ENCODE measurements at regions not wholly inside any gene's neighbourhood (a gene's known extent, or its start where the extent isn't known, plus 50 kb on each side); places are given as distances from the start of the nearest gene placed in this dataset.

DNA sequence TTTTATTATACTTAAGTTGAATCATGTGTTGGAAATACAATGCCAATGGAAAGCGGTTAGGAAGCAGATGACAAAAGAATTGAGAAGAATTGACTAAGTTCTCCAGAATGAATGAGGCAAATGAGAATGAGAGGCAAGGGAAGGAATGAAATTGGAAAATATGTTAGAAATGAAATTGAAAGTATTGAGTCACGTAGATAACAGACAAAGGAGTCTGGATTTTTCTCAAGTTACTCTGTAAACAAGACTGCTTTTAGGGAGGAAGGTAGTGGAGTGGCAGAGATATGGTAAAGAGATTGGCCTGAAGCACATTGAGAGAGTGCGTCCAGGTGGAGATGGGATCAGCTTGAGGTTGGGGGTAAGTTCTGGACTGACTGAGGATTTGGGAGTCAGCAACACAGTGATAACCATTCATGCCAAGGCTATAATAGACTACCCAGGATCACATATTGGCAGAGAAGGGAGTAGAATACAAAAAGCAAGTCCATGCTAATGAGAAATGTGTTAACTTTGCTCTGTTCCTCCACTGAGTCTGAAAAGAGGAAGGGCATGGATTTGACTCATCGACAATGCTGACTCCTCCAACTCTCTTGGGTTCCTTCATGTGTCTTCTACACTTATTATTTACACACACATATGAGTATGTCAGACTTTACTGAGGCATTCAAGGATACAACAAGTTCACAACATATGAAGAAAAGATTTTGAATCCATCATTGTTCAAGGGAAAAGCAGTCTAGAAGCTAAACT lies 814.2 kb upstream of the ZNF608 start:
- no peak for DNase-seq

DNA sequence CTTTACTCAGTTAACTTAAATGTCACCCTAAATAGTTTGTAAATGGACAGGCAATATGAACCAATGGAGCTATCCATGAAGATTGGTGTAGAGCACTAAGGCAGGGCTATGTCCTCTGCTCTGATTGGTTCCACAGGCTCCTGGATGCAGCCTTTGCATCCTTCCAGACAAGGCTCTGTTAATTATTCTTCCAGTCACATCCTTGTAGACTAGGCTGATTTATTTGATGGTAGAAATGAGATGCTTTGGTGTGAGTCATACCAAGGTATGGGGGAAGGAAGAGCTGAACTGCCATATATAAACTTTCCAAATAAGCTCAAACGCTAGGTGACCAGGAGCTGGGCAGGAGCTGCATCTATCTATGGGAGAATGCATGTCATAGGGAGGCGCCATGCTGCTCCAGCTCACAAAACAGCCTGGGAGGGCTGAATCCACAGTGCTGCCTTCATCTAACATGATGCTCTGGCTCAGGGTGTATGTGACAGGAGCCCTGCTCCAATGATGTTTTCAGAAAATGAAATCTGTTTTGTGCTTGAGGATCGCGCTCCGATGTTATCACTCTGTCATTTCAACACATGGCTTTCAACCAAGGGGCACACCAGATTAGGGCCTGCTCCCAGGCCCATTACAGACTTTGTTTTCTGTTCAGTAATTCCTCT lies 818.0 kb upstream of the ZNF608 start:
- DNase-seq: no peak

- no peak for DNase-seq
Observed at GRCh38 chr5:125574491-125575044, 828.1 kb upstream of the ZNF608 start.

DNA sequence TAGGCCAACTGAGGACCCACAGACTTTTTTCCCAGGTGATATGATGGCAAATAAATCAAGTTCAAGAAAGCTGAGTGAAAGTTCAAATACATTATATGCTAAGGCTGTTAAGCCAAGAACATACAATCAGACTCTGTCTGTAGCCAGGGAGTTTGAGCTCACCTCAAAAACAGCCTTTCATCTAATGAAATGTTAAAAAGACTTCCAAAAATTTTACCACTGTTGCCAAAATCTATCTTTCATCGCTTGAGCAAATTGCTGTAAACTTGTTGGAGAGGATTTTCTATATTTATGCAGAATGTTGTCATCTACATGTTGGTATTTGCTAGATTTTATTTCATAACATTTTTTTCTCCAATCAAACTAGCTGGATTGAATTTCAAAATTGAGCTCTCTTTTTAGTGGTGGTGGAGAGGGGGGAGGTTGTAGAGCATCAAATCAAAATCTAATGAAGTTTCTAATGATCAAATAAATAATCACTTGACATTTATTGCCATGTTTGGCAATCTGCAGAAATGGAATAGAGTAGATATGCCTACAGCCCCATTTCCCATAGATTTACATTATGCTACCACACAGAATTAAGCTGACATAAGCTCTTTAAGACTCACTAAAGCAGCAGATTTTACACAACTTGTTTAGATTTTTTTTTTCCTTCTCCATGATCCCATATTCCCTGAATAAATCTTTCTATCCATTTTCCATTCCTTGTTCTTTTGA lies 828.9 kb upstream of the ZNF608 start:
- no peak for DNase-seq

DNA sequence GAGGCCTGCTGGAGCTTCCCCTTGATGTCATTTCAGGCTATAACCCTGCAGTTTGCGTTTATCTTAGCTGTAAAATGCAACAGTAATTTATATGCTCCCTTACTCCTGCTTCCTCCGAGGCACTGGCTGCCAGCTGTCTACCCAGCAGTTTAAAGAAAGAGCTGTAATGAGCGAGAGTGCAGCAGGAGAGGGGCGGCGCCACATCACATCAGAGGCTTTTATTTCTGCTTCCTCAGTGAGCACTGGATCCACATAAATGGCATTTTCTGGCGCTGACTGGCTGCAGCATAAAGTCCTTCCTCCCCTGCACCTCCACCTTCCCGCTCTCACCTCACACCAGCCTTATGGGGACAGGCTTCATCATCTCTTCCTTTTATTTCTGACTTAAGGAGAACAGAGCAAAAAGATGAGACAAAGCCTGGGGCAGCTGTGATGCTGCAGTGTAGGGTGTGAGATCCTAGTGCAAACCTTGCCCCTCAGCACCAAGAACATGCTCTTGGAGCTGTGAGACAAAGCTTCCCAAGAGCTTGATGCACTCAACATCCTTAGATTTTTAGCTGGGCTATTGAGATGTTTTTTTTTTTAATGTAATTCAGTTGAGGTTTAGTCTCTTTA lies 829.6 kb upstream of the ZNF608 start:
- peak; percentile 40 for DNase-seq

GRCh38 chr5:125576822-125577221 lies 830.4 kb upstream of the ZNF608 start:
- DNase-seq: no peak

DNA sequence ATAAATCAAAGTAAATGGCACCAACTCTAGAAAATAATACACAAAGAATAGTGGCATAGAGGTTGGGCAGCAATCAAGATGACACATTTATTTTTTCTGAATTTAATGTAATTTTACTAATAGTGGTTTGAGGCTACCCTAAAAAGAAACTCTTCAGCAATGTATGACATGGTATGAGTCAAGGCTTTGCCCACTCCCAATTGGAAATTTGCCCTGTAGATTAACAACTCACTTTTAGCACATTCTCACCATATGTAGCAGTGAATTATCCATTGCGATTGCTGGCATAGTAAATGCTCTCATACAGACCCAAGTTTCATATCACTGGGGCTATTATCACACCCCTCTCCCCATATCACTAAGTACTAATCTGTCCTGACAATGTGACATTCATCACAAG lies 832.1 kb upstream of the ZNF608 start:
- no peak for DNase-seq

DNA sequence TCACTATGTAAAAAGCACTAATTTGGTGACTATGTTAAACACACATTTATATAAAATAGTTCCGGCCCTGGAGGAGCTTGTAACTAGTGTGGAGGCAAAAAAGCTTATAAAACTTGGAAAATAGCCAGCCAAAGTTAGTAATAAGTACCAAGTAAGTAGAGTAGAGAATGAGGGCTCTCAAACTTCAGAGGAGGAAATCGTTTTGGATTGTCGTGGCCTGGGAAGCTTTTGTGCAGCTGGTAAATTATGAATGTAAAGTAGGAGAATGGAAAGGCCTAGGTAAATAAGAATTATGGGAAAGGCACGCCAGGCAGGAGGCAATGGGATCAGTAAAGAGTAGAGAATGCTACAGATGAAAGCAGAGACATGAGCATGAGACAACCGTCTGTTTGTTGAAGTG lies 832.7 kb upstream of the ZNF608 start:
- no peak for DNase-seq

DNA sequence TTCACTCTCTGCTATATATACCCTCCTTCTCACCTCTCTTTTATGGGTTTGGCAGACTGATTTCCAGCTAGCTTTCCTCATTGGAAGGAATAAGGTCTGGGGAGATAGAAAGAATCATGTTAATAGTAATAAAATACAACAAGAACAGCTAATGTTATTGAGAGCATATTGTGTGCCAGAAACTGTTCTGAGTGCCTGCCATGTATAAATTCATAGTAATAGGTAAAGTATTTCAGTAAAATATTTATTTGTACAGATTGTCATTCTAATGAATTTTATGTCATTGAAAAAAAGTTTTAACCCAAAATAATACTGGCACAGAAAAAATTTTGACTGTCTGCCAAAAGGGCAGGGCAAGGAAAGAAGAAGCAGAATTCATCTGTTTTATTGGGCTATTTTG lies 834.9 kb upstream of the ZNF608 start:
- no peak for DNase-seq

- DNase-seq: no peak
Observed at GRCh38 chr5:125582352-125582751, 835.9 kb upstream of the ZNF608 start.

- no peak for DNase-seq
Observed at GRCh38 chr5:125583321-125584139, 837.1 kb upstream of the ZNF608 start.

- no peak for DNase-seq
Observed at GRCh38 chr5:125584140-125584520, 837.7 kb upstream of the ZNF608 start.

GRCh38 chr5:125587631-125588030 lies 835.6 kb upstream of the GRAMD2B start:
- DNase-seq: no peak

DNA sequence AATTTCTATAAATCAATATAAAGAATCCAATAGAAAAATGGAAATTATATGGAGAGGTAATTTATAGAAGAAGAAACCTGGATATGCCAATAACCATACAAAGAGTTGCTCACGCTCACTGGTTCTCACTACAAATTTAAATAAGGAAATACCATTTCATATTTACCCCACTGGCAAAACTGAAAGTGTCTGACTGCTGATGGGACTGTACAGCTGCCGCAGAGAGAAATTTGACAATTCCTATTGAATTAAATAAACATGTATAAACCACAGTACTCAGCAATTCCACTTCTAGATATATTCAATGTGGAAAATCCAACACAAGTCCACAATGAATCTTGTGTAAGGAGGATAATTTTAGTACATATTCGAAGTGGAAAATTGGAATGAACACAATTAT lies 830.4 kb upstream of the GRAMD2B start:
- no peak for DNase-seq

DNA sequence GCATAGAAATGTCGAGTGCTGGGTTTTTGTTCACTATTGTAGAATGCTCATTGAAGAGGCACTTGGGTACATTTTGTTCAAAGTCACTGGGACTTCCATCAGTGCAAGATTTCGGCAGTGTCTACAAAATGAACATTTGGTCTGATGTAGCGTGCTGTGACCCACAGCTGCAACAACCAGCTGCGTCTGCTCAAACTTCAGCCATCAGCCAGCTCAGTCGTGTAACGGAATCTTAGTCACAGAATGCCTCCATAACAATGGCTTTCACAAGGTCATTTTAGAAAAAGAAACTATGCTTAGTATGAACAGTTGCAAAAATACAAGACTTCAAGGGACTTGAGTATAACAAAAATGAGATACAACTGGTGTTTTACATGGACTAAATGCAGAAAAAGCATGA lies 828.1 kb upstream of the GRAMD2B start:
- peak; percentile 72 for DNase-seq

- no peak for DNase-seq
Observed at GRCh38 chr5:125595845-125596244, 827.4 kb upstream of the GRAMD2B start.

- DNase-seq: no peak
Observed at GRCh38 chr5:125597338-125597737, 825.9 kb upstream of the GRAMD2B start.

DNA sequence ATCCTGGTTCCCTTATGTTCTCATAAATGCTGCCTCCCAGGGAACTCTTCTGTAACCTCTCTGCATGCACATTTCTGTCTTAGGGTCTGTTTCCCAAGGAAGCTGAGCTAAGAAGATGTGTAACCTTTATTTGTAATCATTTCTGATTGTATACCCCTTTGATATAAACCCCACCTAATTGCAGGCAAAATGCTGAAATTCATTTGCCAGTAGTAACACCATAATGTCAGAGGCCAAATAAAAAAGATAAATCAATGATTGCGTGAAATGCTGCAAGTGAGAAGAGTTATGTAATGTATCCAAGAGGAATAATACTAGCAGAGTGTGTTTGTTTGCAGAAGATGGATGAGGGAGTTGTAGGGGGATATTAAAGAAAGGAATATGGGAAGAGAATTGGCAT lies 822.6 kb upstream of the GRAMD2B start:
- no peak for DNase-seq

GRCh38 chr5:125602184-125602583 lies 821.0 kb upstream of the GRAMD2B start:
- DNase-seq: no peak

DNA sequence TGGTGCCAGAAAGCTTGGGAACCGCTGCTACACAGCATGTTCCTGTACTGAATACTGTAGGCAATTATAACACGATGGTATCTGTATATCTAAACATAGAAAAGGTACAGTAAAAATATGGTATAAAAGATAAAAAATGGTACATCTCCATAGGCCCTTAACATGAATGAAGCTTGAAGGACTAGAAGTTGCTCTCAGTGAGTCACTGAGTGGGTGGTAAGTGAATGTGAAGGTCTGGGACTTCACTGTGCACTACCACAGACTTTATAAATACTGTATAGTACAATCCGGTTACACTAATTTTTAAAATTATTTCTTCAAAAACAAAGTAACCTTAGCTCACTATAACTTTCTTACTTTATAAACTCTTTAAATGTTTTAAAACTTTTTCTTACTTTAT lies 819.9 kb upstream of the GRAMD2B start:
- DNase-seq: no peak

- DNase-seq: no peak
Observed at GRCh38 chr5:125604104-125604503, 819.1 kb upstream of the GRAMD2B start.

DNA sequence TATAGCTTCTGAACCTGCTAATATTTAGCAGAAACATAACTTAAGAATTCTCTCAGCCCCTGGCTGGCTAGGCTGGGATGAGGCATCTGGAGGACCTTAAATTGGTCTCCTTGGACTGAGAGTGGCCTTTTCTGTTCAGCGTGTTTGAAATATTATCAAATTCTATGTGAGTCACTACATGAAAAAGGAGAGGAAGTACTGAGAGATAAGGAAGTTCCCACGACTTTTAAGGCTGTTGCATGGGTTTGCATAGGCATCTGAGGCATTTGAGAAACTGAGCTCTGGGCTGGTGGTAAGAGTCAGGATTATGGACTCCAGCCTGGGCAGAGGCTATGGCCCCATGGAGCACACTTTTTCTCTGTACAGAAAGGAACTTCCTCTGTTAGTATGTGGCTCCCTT lies 816.2 kb upstream of the GRAMD2B start:
- no peak for DNase-seq

Measured in renal pelvis (tissue), 1 donor.